ENCODE measurements at regions not wholly inside any gene's neighbourhood (a gene's known extent, or its start where the extent isn't known, plus 50 kb on each side); places are given as distances from the start of the nearest gene placed in this dataset.

DNA sequence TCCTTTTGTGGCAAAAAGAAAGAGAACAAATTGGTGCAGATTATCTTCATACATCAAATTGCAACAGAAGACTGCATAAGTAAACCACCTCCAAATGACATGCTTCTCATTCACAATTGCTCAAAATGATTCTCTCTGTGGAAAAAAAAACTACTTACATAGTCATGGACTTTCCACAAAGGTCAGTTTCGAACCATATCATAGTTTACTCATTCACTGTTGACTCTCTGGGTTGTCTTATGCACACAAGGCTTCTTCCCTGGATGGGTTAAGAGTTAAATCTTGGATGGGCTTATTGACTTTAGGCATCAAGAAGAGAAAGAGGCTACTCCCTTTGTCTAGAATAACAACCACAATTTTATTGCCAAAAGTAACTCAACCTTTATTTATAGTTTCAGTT lies 91.3 kb upstream of the RAB27B start:
- TF ChIP-seq EP300 (IDR thresholded peaks at IDR 0.05) (no peak; a peak in 1 of 5 replicates), RFX5 (IDR thresholded peaks at IDR 0.05) (no peak), JUN (IDR thresholded peaks at IDR 0.05) (no peak), POLR2A (IDR thresholded peaks at IDR 0.05; ENCODE audit: low read length) (no peak), RAD21 (conservative IDR thresholded peaks at IDR 0.05 in 1 of 2, IDR thresholded peaks at IDR 0.05 in 1 of 2) (no peak), KDM5A (IDR thresholded peaks at IDR 0.05) (no peak)
- TF ChIP-seq, protein P1, sequence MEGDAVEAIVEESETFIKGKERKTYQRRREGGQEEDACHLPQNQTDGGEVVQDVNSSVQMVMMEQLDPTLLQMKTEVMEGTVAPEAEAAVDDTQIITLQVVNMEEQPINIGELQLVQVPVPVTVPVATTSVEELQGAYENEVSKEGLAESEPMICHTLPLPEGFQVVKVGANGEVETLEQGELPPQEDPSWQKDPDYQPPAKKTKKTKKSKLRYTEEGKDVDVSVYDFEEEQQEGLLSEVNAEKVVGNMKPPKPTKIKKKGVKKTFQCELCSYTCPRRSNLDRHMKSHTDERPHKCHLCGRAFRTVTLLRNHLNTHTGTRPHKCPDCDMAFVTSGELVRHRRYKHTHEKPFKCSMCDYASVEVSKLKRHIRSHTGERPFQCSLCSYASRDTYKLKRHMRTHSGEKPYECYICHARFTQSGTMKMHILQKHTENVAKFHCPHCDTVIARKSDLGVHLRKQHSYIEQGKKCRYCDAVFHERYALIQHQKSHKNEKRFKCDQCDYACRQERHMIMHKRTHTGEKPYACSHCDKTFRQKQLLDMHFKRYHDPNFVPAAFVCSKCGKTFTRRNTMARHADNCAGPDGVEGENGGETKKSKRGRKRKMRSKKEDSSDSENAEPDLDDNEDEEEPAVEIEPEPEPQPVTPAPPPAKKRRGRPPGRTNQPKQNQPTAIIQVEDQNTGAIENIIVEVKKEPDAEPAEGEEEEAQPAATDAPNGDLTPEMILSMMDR (IDR thresholded peaks at IDR 0.05), result no peak

All from A549 (cell line).